IMR-90 (cell line): ENCODE measurements at regions not wholly inside any gene's neighbourhood (a gene's known extent, or its start where the extent isn't known, plus 50 kb on each side); places are given as distances from the start of the nearest gene placed in this dataset.

Experiments used
- ATAC-seq: fragments of 200-7000 bp; cut with Tn5 transposase; 2 replicates; pipeline ENCODE4 v1.9.1; 2020; ENCODE audit warnings: low read depth, mild to moderate bottlenecking, moderate library complexity
- BruUV-seq: library from RNA; stranded (reverse); fragments of 400-500 nt; replicated peaks from 2 replicates; lab custom pipeline; 2021; lab: Mats Ljungman, UMichigan
- CTCF ChIA-PET: fragments of 300-600 bp; formaldehyde crosslinking; extraction: SDS; loops from one replicate; lab custom pipeline; 2021; ENCODE audit warnings: antibody characterized with exemption; lab: Yijun Ruan, JAX
- POLR2A ChIA-PET: fragments of 300-600 bp; sonication (Branson Sonifier 250); formaldehyde crosslinking; loops from one replicate; lab custom pipeline; 2022; ENCODE audit warnings: antibody characterized with exemption; ENCODE audit not compliant: unreplicated experiment; lab: Charles Lee
- DNase-seq: peaks from one replicate; pipeline ENCODE4 v3.0.0; 2013
- H2AFZ ChIP-seq: replicated peaks from 2 replicates; pipeline ENCODE3; 2013; ENCODE audit warnings: low read length, mild to moderate bottlenecking; ENCODE audit not compliant: poor library complexity
- H2AK5ac ChIP-seq: 2 replicates; pipeline ENCODE4 v1.6.1; 2013; ENCODE audit warnings: low read depth, low read length, inconsistent platforms
- H2AK9ac ChIP-seq: replicated peaks from 2 replicates; pipeline ENCODE3; 2013; ENCODE audit warnings: mild to moderate bottlenecking, low read depth, low read length, moderate library complexity; ENCODE audit not compliant: poor library complexity
- H2BK120ac ChIP-seq: 2 replicates; pipeline ENCODE4 v1.6.1; 2013; ENCODE audit warnings: low read depth, low read length, inconsistent platforms
- H2BK15ac ChIP-seq: 3 replicates; pipeline ENCODE4 v1.6.1; 2013; ENCODE audit warnings: low read depth, low read length, inconsistent platforms
- H2BK20ac ChIP-seq: 2 replicates; pipeline ENCODE4 v1.6.1; 2013; ENCODE audit warnings: low read depth, mild to moderate bottlenecking, inconsistent platforms, low read length, moderate library complexity
- H2BK5ac ChIP-seq: 2 replicates; pipeline ENCODE4 v1.6.1; 2013; ENCODE audit warnings: mild to moderate bottlenecking, low read depth, low read length, inconsistent platforms; ENCODE audit not compliant: poor library complexity, severe bottlenecking
- H3K14ac ChIP-seq: replicated peaks from 2 replicates; pipeline ENCODE4 v1.6.1; 2013; ENCODE audit warnings: low read depth, low read length, inconsistent platforms
- H3K18ac ChIP-seq: 2 replicates; pipeline ENCODE4 v1.6.1; 2013; ENCODE audit warnings: low read depth, low read length, control low read depth
- H3K23ac ChIP-seq: 2 replicates; pipeline ENCODE4 v1.6.1; 2013; ENCODE audit warnings: low read depth, low read length, inconsistent platforms
- H3K27ac ChIP-seq: 2 replicates; pipeline ENCODE4 v1.5.1; 2013; ENCODE audit warnings: mild to moderate bottlenecking, control low read depth, low read length; ENCODE audit not compliant: insufficient read depth
- H3K27me3 ChIP-seq: 2 replicates; pipeline ENCODE4 v1.6.1; 2013; ENCODE audit warnings: low read length; ENCODE audit not compliant: control insufficient read depth, insufficient read depth
- H3K36me3 ChIP-seq: 2 replicates; pipeline ENCODE4 v1.6.1; 2013; ENCODE audit warnings: low read length, mixed read lengths; ENCODE audit not compliant: control insufficient read depth, insufficient read depth
- H3K4ac ChIP-seq: 2 replicates; pipeline ENCODE4 v1.6.1; 2013; ENCODE audit warnings: low read depth, low read length, inconsistent platforms
- H3K4me1 ChIP-seq: 2 replicates; pipeline ENCODE4 v1.6.1; 2013; ENCODE audit warnings: low read length, mixed read lengths; ENCODE audit not compliant: control insufficient read depth, insufficient read depth
- H3K4me2 ChIP-seq: 2 replicates; pipeline ENCODE4 v1.6.1; 2013; ENCODE audit warnings: low read depth, mild to moderate bottlenecking, control low read depth, low read length, moderate library complexity
- H3K4me3 ChIP-seq: 2 replicates; pipeline ENCODE4 v1.5.1; 2013; ENCODE audit warnings: low read depth, mild to moderate bottlenecking, control low read depth, low read length, moderate library complexity; ENCODE audit not compliant: insufficient read depth
- H3K56ac ChIP-seq: 2 replicates; pipeline ENCODE4 v1.6.1; 2013; ENCODE audit warnings: low read length, inconsistent platforms; ENCODE audit not compliant: insufficient read depth; ENCODE audit errors: extremely low read depth
- H3K79me1 ChIP-seq, 2 experiments: 2 replicates each; pipeline ENCODE4 v1.6.1; 2013; ENCODE audit warnings: low read length in 2 of 2, inconsistent platforms in 1 of 2, low read depth in 1 of 2
- H3K9ac ChIP-seq: 2 replicates; pipeline ENCODE4 v1.6.1; 2013; ENCODE audit warnings: low read depth, low read length, control low read depth
- H3K9me1 ChIP-seq: 2 replicates; pipeline ENCODE4 v1.6.1; 2013; ENCODE audit warnings: low read length, inconsistent platforms; ENCODE audit not compliant: insufficient read depth
- H3K9me3 ChIP-seq: 2 replicates; pipeline ENCODE4 v1.6.1; 2013; ENCODE audit warnings: low read length; ENCODE audit not compliant: control insufficient read depth, insufficient read depth
- H4K20me1 ChIP-seq: 2 replicates; pipeline ENCODE4 v1.6.1; 2013; ENCODE audit warnings: low read length, inconsistent platforms; ENCODE audit not compliant: insufficient read depth
- H4K5ac ChIP-seq: 2 replicates; pipeline ENCODE4 v1.6.1; 2013; ENCODE audit warnings: mild to moderate bottlenecking, low read depth, low read length, control low read depth
- H4K8ac ChIP-seq, 2 experiments: 2 replicates each; pipeline ENCODE4 v1.6.1; 2013; ENCODE audit warnings: low read depth in 2 of 2, low read length in 2 of 2, control low read depth in 1 of 2, inconsistent platforms in 1 of 2
- H4K91ac ChIP-seq: 2 replicates; pipeline ENCODE4 v1.6.1; 2013; ENCODE audit warnings: low read depth, low read length, inconsistent platforms; ENCODE audit not compliant: insufficient read depth
- MAFK ChIP-seq: IDR thresholded peaks from 2 replicates; pipeline ENCODE4 v1.6.1; 2012; ENCODE audit warnings: low read depth, low read length, improper control_type of control experiment
- NFE2L2 ChIP-seq: fragments of 150-350 bp; IDR thresholded peaks from 2 replicates; pipeline ENCODE4 v1.6.1; 2016; ENCODE audit warnings: low read depth, mild to moderate bottlenecking, low read length
- RFX5 ChIP-seq: IDR thresholded peaks from 2 replicates; pipeline ENCODE4 v1.8.0; 2012; ENCODE audit warnings: low read depth, mild to moderate bottlenecking, low read length, moderate library complexity
- SMC3 ChIP-seq: fragments of 150-350 bp; IDR thresholded peaks from 2 replicates; pipeline ENCODE4 v1.6.1; 2016; ENCODE audit warnings: low read depth, mild to moderate bottlenecking, antibody characterized with exemption, low read length, moderate library complexity
- WGBS, 2 experiments: methylation state at CpG; one replicate each; pipeline versions ENCODE4 v1.1.5 to v1.1.7; 2013; ENCODE audit warnings: missing lambda C conversion rate in 2 of 2; ENCODE audit not compliant: insufficient read length in 1 of 2; ENCODE audit errors: extremely low coverage in 2 of 2; 5-methylcytosine and 5-hydroxymethylcytosine counted together
- dilution Hi-C: fragments of 300-500 bp; cut with HindIII; formaldehyde crosslinking; loops from one replicate; pipeline ENCODE4 v1.14.3; 2018; ENCODE audit warnings: low sequenced_read_pairs; ENCODE audit not compliant: unreplicated experiment
- in situ Hi-C: fragments of 300-500 bp; cut with MboI; formaldehyde crosslinking; loops from 3 replicates; pipeline ENCODE4 v1.14.3; 2019; ENCODE audit warnings: low sequenced_read_pairs, inconsistent platforms, mixed read lengths
- intact Hi-C: fragments of 100-400 bp; cut with micrococcal nuclease; formaldehyde crosslinking; loops from 2 replicates; pipeline ENCODE4 v1.10.0; 2022

GRCh38 chr18:78566065-78566464 is 413.6 kb upstream of the SALL3 start:
- CTCF ChIA-PET, result no interaction called here

More at GRCh38 chr18:78566065-78566464, 413.6 kb upstream of the SALL3 start:
- H3K18ac ChIP-seq, result no peak overlapping the region
- H3K36me3 ChIP-seq, result no peaks in the 10 kb centered on the region
- no peaks in the 10 kb centered on the region for H4K20me1 ChIP-seq
- H2BK5ac ChIP-seq, result no peak overlapping the region
- DNase-seq, result no peak
- H3K4me3 ChIP-seq, result no peak overlapping the region
- H3K9me3 ChIP-seq, result peaks cover 45% of the 10 kb centered on the region
- H2BK15ac ChIP-seq, result no peak overlapping the region
- no peak overlapping the region for H4K91ac ChIP-seq
- no peak overlapping the region for H4K5ac ChIP-seq
- no peak overlapping the region for H4K8ac ChIP-seq
- in situ Hi-C loops, result no loop called here
- H2AK9ac ChIP-seq, result no peak overlapping the region
- H2BK120ac ChIP-seq, result no peak overlapping the region
- no peak overlapping the region for H3K4me2 ChIP-seq
- H3K9me1 ChIP-seq, result no peaks in the 10 kb centered on the region
- H3K56ac ChIP-seq, result no peak overlapping the region
- no peak overlapping the region for H3K4ac ChIP-seq
- no peak overlapping the region for H3K27ac ChIP-seq
- intact Hi-C loops, result no loop called here
- dilution Hi-C loops, result no loop called here
- POLR2A ChIA-PET, result no interaction called here
- BruUV-seq, result no TSS peak
- H3K4me1 ChIP-seq, result no peaks in the 10 kb centered on the region
- no peak overlapping the region for H2BK20ac ChIP-seq
- no peak overlapping the region for H3K9ac ChIP-seq
- ATAC-seq, result no peak
- H2AK5ac ChIP-seq, result no peak overlapping the region
- WGBS, 2 experiments, result no CpG with 5 or more reads among the region's 1 CpG
- no peak for TF ChIP-seq NFE2L2
- TF ChIP-seq SMC3, result no peak
- TF ChIP-seq MAFK, result 0 out of 2 replicates have a peak, but pooled peaks have one; percentile 6
- TF ChIP-seq RFX5, result no peak
- no peak overlapping the region for H3K23ac ChIP-seq
- H3K14ac ChIP-seq, result no peak overlapping the region
- no peak overlapping the region for H2AFZ ChIP-seq
- no peaks in the 10 kb centered on the region for H3K27me3 ChIP-seq
- H3K79me1 ChIP-seq, result no peaks in the 10 kb centered on the region
